ENCODE measurements at regions not wholly inside any gene's neighbourhood (a gene's known extent, or its start where the extent isn't known, plus 50 kb on each side); places are given as distances from the start of the nearest gene placed in this dataset.

DNA sequence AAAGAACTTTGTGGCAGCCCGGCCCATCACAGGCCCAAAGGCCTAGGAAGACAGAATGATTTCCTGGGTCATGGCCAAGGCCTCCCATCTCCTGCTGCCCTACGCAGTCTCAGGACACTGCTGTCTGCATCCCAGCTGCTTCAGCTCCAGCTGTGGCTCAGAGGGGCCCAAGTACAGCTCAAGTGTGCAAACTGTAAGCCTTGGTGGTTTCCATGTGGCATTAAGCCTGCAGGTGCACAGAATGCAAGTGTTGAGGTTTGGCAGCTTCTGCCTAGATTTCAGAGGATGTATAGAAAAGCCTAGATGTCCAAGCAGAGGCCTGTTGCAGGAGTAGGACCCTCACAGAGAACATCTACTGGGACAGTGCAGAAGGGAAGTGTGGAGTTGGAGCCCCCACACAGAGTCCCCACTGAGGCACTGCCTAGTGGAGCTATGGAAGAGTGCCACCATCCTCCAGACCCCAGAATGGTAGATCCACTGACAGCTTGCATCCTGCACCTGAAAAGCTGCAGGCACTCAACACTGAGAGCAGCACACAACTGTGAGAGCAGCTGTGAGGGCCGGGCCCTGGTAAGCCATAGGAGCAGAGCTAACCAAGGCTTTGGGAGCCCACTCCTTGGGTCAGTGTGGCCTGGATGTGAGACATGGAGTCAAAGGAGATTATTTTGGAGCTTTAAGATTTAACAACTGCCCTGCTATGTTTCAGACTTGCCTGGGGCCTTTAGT, 208.2 kb upstream of the CMC1 start:
- Histone ChIP-seq H2AFZ (no peak overlapping the region), H3K4me3 (no peak overlapping the region), H3K36me3 (ENCODE audit: low read depth) (no peaks in the 10 kb centered on the region), H3K27ac (no peak overlapping the region), H3K79me2 (ENCODE audit: low read depth) (no peaks in the 10 kb centered on the region), H3F3A (ENCODE audit: insufficient read depth, low read depth) (no peaks in the 10 kb centered on the region), H3K27me3 (ENCODE audit: insufficient read depth, low read depth) (no peaks in the 10 kb centered on the region), H3K4me2 (no peak overlapping the region), H3K9me3 (ENCODE audit: insufficient read depth, low read depth) (0 out of 2 replicates have a peak, but pooled peaks cover 6% of the 10 kb centered on the region), H3K9me2 (ENCODE audit: insufficient read depth) (no peaks in the 10 kb centered on the region), H4K20me1 (ENCODE audit: insufficient read depth) (no peaks in the 10 kb centered on the region), H3K4me1 (replicated peaks; ENCODE audit: insufficient read depth) (no peaks in the 10 kb centered on the region)
- no TSS peak for BruUV-seq (replicated peaks)
- TF ChIP-seq EZH2 (IDR thresholded peaks at IDR 0.05; ENCODE audit: low read depth), result no peak
- TF ChIP-seq, protein P1, sequence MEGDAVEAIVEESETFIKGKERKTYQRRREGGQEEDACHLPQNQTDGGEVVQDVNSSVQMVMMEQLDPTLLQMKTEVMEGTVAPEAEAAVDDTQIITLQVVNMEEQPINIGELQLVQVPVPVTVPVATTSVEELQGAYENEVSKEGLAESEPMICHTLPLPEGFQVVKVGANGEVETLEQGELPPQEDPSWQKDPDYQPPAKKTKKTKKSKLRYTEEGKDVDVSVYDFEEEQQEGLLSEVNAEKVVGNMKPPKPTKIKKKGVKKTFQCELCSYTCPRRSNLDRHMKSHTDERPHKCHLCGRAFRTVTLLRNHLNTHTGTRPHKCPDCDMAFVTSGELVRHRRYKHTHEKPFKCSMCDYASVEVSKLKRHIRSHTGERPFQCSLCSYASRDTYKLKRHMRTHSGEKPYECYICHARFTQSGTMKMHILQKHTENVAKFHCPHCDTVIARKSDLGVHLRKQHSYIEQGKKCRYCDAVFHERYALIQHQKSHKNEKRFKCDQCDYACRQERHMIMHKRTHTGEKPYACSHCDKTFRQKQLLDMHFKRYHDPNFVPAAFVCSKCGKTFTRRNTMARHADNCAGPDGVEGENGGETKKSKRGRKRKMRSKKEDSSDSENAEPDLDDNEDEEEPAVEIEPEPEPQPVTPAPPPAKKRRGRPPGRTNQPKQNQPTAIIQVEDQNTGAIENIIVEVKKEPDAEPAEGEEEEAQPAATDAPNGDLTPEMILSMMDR (conservative IDR thresholded peaks at IDR 0.05), result no peak
- no peak for DNase-seq
- ChIA-PET POLR2A (ENCODE audit: unreplicated experiment) (no interaction called here), CTCF (no interaction called here)
- intact Hi-C loops (cut with micrococcal nuclease; ENCODE audit: unreplicated experiment), result no loop called here

DNA sequence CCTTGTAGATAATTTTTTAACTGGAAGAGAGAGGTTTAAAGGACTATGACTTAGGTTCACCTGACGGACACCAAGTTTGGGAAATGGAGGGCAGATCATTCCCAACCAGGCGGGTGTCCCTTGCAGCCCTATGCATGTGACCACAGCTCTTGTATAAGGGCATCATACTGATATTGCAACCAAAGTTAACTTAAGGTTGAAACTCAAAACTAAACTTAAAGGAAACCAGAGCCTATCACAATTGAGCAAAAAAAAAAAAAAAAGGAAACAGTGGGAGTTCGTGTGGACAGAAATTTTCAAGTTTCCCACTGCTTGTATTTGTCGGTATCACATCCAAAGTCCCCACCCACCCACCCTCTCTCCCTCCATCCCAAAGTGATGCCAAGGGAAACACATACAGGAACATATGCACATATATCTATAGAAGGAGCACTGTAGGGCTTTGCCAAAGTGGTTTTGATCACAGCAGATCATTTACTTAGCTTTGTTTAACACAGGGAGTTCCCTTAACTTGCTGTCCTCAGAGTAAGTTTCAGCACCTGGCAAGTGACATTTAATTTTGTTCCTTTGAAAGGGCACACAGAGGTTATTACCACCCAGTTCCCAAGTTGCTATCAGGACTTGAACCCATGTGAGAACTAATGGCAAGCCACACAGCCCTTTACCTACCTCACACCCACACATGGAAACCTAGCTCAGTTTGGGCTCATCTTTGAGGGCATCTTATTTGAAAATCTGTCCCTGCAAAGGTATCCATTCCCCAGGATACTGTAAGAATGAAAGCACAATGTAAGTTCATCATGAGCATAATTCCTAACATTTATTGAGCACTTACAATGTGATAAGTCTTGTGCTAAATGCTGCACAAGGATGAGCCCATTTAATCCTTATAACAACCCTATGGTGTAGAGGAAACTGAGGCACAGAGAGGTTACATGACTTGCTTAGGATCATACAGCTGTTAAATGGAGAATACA, 204.5 kb upstream of the CMC1 start:
- CTCF ChIA-PET, result no interaction called here
- no peak for DNase-seq
- no TSS peak for BruUV-seq (replicated peaks)

DNA sequence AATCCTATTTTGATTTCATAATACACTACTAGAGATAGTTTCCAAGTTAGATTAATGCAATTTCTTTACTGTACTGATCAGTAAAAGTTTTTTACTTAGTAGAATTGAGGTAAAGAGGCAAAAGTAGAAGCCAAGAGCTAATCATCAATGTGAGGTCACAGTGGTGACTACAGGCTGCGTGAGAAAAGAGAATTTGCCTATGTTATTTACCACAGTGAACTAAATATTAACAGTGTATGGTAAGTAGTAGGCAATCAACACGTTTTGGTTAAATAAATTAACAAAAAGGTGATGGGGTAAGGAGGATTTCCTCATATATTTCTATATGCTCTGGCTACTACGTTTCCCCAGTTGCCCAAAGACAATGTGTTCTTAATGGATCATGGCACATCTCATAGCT, 202.2 kb upstream of the CMC1 start:
- no peak overlapping the region for H2AFZ ChIP-seq
- BruUV-seq (replicated peaks), result no TSS peak
- intact Hi-C loops (cut with micrococcal nuclease; ENCODE audit: unreplicated experiment), result no loop called here

More for the DNA sequence above, 204.5 kb upstream of the CMC1 start:
- Histone ChIP-seq H3K9me2 (ENCODE audit: insufficient read depth) (no peaks in the 10 kb centered on the region), H2AFZ (no peak overlapping the region), H3K27ac (no peak overlapping the region), H3K4me2 (no peak overlapping the region), H3F3A (ENCODE audit: insufficient read depth, low read depth) (no peaks in the 10 kb centered on the region), H4K20me1 (ENCODE audit: insufficient read depth) (no peaks in the 10 kb centered on the region), H3K27me3 (ENCODE audit: insufficient read depth, low read depth) (no peaks in the 10 kb centered on the region), H3K79me2 (ENCODE audit: low read depth) (no peaks in the 10 kb centered on the region), H3K4me1 (replicated peaks; ENCODE audit: insufficient read depth) (no peaks in the 10 kb centered on the region), H3K9me3 (ENCODE audit: insufficient read depth, low read depth) (0 out of 2 replicates have a peak, but pooled peaks cover 1% of the 10 kb centered on the region), H3K4me3 (no peak overlapping the region), H3K36me3 (ENCODE audit: low read depth) (no peaks in the 10 kb centered on the region)
- intact Hi-C loops (cut with micrococcal nuclease; ENCODE audit: unreplicated experiment), result no loop called here
- TF ChIP-seq, protein P1 (conservative IDR thresholded peaks at IDR 0.05), result no peak
- no peak for TF ChIP-seq EZH2 (IDR thresholded peaks at IDR 0.05; ENCODE audit: low read depth)
- POLR2A ChIA-PET (ENCODE audit: unreplicated experiment), result no interaction called here

More for the DNA sequence above, 202.2 kb upstream of the CMC1 start:
- H3K36me3 ChIP-seq (ENCODE audit: low read depth), result no peaks in the 10 kb centered on the region
- no peaks in the 10 kb centered on the region for H3K79me2 ChIP-seq (ENCODE audit: low read depth)
- no peaks in the 10 kb centered on the region for H3K9me2 ChIP-seq (ENCODE audit: insufficient read depth)
- ChIA-PET CTCF (no interaction called here), POLR2A (ENCODE audit: unreplicated experiment) (interaction anchor here (0.5 kb wide), 1 partner anchor 1802 kb away, joined by 4 read pairs; no protein-coding TSS in a partner anchor)
- no peak overlapping the region for H3K4me2 ChIP-seq
- no peaks in the 10 kb centered on the region for H3F3A ChIP-seq (ENCODE audit: insufficient read depth, low read depth)
- TF ChIP-seq EZH2 (IDR thresholded peaks at IDR 0.05; ENCODE audit: low read depth), result no peak
- TF ChIP-seq, protein P1 (conservative IDR thresholded peaks at IDR 0.05), result no peak
- no peaks in the 10 kb centered on the region for H3K4me1 ChIP-seq (replicated peaks; ENCODE audit: insufficient read depth)
- H4K20me1 ChIP-seq (ENCODE audit: insufficient read depth), result no peaks in the 10 kb centered on the region
- H3K4me3 ChIP-seq, result no peak overlapping the region
- H3K27me3 ChIP-seq (ENCODE audit: insufficient read depth, low read depth), result no peaks in the 10 kb centered on the region
- H3K9me3 ChIP-seq (ENCODE audit: insufficient read depth, low read depth), result no peaks in the 10 kb centered on the region
- DNase-seq, result no peak
- no peak overlapping the region for H3K27ac ChIP-seq
